ENCODE measurements at regions not wholly inside any gene's neighbourhood (a gene's known extent, or its start where the extent isn't known, plus 50 kb on each side); places are given as distances from the start of the nearest gene placed in this dataset.
"Not testable (repeated sequence)": the region's sequence is repeated elsewhere in the genome, so short reads cannot be mapped to it uniquely, and the experiment has no call there.

GRCh38 chr21:31786164-31786920 lies 54.4 kb upstream of the SCAF4 start:
- Mint-ChIP-seq H3K4me3 (no peak overlapping the region), H3K9me3 (peaks cover 0 to 5% of the 10 kb centered on the region in 2 donors), H3K27ac (no peak overlapping the region), H3K27me3 (ENCODE audit: low read depth) (peaks cover 31% of the 10 kb centered on the region), H3K4me1 (ENCODE audit: low read depth) (peaks cover 5% of the 10 kb centered on the region), H3K36me3 (ENCODE audit: insufficient read depth in 2 of 2) (peaks cover 0 to 2% of the 10 kb centered on the region in 2 donors)
- DNase-seq: no peak
- ATAC-seq (replicated peaks in 1 of 2): no peak

DNA sequence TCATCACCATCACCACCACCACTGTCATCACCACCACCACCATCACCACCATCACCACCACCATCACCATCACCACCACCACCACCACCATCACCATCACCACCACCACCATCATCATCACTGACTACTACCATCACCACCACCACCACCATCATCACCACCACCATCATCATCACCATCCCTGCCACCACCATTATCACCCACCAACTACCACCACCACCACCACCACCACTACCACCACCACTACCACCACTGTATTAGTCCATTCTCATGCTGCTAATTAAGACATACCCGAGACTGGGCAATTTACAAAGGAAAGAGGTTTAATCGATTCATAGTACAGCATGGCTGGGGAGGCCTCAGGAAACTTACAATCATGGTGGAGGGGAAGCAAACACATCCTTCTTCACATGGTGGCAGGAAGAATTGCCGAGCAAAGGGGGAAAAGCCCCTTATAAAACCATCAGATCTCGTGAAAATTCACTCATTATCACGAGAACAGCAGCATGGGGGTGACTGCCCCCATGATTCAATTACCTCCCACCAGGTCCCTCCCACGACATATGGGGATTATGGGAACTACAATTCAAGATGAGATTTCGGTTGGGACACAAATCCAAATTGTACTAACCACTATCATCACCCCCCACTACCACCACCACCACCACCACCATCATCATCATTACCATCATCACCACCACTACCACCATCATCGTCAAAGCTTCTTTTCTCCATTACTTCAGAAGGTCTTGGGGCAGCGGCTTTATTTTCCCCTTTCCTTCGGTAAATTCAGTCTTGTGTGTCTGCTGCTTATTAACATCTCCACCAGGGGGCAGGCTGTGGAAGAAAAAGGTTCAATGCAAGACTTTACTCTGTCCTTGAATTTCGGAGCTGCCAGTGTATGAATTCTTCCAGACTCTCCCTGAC lies 53.6 kb upstream of the SCAF4 start:
- not testable (repeated sequence) for H3K9me3 Mint-ChIP-seq; H3K36me3 Mint-ChIP-seq (ENCODE audit: insufficient read depth in 2 of 2); ATAC-seq (replicated peaks in 1 of 2); H3K4me3 Mint-ChIP-seq; H3K4me1 Mint-ChIP-seq (ENCODE audit: low read depth); H3K27ac Mint-ChIP-seq
- H3K27me3 Mint-ChIP-seq (ENCODE audit: low read depth): peaks cover 31% of the 10 kb centered on the region
- peak; percentile 49 to 53 for DNase-seq

DNA sequence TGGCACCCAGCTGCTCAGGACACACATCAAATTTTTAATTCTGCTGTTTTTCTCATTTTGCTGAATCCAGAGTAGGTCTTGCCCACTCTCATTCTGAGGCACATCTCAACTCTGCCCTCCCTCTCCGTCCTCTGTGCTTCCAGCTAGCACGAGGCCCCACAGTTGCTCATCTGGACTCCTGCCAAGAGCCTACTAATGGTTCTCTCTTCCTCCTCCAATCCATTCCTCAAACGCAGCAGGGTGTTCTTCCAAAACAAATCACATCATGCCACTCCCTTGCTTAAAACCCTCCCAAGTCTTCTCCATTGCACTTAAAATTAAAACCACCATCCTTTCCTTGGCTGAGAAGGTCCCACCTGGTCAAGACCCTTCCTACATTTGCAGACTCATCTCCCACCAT lies 49.8 kb upstream of the SCAF4 start:
- ATAC-seq (replicated peaks in 1 of 2) (no peak), DNase-seq (no peak)
- no peak overlapping the region for H3K4me3 Mint-ChIP-seq
- H3K4me1 Mint-ChIP-seq (ENCODE audit: low read depth): peaks cover 5% of the 10 kb centered on the region
- peaks cover 0 to 5% of the 10 kb centered on the region in 2 donors for H3K9me3 Mint-ChIP-seq
- H3K27ac Mint-ChIP-seq: no peak overlapping the region
- H3K27me3 Mint-ChIP-seq (ENCODE audit: low read depth): peaks cover 28% of the 10 kb centered on the region
- peaks cover 0 to 2% of the 10 kb centered on the region in 2 donors for H3K36me3 Mint-ChIP-seq (ENCODE audit: insufficient read depth in 2 of 2)

All from activated T-cell treated with anti-CD3 and anti-CD28 coated beads, Interleukin-2, amount 50 U/mL, for 72 hours (primary cell).